ENCODE measurements at regions not wholly inside any gene's neighbourhood (a gene's known extent, or its start where the extent isn't known, plus 50 kb on each side); places are given as distances from the start of the nearest gene placed in this dataset.

- TF ChIP-seq EP300 (IDR thresholded peaks at IDR 0.05; ENCODE audit: borderline replicate concordance in 1 of 2, low read depth in 2 of 2, low read length in 2 of 2) (no peak), CEBPB (IDR thresholded peaks at IDR 0.05; ENCODE audit: low read depth, low read length) (no peak)
Measured at GRCh38 chr20:52914870-52915269, 57.3 kb upstream of the TSHZ2 start.

Measured in H1 (cell line).